ENCODE measurements at regions not wholly inside any gene's neighbourhood (a gene's known extent, or its start where the extent isn't known, plus 50 kb on each side); places are given as distances from the start of the nearest gene placed in this dataset.

DNA sequence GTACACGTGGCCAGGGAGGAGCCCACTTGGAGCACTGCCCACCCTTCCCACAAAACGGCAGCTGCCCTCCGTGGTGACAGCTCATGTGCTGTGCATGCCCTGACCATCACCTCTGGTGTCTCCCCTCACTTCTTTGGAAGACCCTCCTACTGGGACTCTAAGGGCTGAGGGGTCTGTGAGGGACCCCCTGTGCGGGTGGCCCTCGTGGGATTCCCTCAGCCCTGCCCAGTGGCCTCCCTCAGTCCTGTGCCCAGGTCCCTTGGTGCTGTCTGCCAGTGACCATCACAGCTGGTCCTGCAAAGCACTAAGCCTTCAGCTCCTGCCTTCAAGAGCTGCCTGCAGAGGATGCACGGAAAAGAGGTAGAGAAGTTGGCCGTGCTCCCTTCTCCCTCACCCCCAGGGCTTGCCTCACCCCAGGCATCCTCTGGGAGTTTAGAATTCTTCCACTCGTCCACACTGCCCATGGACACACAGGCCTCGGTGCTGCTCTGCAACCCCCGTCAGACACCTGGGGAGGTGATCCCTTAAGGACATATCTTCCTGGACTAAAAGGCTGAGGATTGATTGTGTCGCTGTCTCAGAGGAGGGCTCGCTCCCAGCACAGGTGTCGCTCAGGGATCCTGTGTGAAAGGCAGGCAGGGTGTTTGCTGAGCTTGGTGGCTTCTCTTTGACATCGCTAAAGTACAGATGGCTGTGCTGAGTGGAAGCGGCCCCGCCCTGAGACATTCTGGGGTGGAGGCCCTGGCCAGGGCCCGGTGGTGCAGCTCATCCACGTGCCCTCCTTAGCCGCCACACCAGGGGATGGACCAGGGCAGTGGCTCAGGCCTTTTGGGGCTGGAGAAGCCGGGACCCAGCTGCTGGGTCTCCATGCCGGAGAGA is 119.5 kb upstream of the FRMD1 start:
- Histone ChIP-seq H3K4me1 (no peaks in the 10 kb centered on the region), H3K4me3 (no peak overlapping the region), H3K27ac (no peak overlapping the region), H3K27me3 (ENCODE audit: insufficient read depth in 3 of 3, low read length in 2 of 3) (peaks cover 0 to 9% (median 4%) of the 10 kb centered on the region in 3 donors), H3K9me3 (no peaks in the 10 kb centered on the region), H3K36me3 (ENCODE audit: insufficient read depth in 1 of 2, low read depth in 1 of 2) (no peaks in the 10 kb centered on the region)
- TF ChIP-seq, protein P1, sequence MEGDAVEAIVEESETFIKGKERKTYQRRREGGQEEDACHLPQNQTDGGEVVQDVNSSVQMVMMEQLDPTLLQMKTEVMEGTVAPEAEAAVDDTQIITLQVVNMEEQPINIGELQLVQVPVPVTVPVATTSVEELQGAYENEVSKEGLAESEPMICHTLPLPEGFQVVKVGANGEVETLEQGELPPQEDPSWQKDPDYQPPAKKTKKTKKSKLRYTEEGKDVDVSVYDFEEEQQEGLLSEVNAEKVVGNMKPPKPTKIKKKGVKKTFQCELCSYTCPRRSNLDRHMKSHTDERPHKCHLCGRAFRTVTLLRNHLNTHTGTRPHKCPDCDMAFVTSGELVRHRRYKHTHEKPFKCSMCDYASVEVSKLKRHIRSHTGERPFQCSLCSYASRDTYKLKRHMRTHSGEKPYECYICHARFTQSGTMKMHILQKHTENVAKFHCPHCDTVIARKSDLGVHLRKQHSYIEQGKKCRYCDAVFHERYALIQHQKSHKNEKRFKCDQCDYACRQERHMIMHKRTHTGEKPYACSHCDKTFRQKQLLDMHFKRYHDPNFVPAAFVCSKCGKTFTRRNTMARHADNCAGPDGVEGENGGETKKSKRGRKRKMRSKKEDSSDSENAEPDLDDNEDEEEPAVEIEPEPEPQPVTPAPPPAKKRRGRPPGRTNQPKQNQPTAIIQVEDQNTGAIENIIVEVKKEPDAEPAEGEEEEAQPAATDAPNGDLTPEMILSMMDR (IDR thresholded peaks at IDR 0.05): no peak
- intact Hi-C loops (cut with DNase I): no loop called here
- no peak for DNase-seq
- ATAC-seq: no peak
- WGBS, 3 donors: 75 to 81% (median 76%) methylated on average over 21 of the region's 21 CpGs

DNA sequence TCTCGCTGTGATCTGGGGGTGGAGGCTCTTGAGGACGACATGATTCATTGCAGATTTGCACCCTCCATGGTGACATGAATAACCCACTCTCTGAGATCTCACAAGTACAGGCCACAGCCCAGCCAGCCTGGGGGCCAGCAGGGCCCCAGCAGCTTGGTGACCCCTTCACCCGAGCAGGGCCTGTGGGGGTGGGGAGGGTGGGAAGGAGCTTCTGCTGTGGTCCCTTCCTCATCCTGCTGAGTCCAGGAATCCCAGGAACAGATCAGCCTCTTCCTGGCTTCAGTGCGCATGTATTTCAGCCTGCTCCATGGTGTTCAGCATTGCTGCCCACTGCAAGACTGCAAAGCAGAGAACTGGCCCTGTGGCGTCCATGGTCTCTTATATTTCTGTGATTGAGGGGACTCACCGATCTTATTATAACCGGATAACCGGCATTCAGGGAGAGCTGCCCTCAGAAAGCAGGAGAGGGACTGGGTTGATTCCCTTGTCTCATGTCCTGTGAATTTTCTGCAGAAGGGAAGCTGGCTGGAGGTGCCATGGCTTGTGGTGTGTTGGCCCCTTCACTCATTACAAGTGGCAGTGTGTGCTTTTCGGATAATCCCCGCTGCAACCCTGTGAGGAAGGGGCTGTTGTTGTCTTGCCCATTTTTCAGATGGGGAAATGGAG is 118.8 kb upstream of the FRMD1 start:
- H3K27me3 ChIP-seq (ENCODE audit: insufficient read depth in 3 of 3, low read length in 2 of 3): peaks cover 0 to 11% (median 7%) of the 10 kb centered on the region in 3 donors
- ATAC-seq (no peak), DNase-seq (no peak)
- H3K4me3 ChIP-seq: no peak overlapping the region
- no peak overlapping the region for H3K27ac ChIP-seq
- WGBS, 3 donors: 79 to 93% (median 92%) methylated on average over 10 of the region's 10 CpGs
- no peaks in the 10 kb centered on the region for H3K4me1 ChIP-seq
- intact Hi-C loops (cut with DNase I): no loop called here
- no peaks in the 10 kb centered on the region for H3K36me3 ChIP-seq (ENCODE audit: insufficient read depth in 1 of 2, low read depth in 1 of 2)
- H3K9me3 ChIP-seq: no peaks in the 10 kb centered on the region
- TF ChIP-seq, protein P1 (IDR thresholded peaks at IDR 0.05): no peak

DNA sequence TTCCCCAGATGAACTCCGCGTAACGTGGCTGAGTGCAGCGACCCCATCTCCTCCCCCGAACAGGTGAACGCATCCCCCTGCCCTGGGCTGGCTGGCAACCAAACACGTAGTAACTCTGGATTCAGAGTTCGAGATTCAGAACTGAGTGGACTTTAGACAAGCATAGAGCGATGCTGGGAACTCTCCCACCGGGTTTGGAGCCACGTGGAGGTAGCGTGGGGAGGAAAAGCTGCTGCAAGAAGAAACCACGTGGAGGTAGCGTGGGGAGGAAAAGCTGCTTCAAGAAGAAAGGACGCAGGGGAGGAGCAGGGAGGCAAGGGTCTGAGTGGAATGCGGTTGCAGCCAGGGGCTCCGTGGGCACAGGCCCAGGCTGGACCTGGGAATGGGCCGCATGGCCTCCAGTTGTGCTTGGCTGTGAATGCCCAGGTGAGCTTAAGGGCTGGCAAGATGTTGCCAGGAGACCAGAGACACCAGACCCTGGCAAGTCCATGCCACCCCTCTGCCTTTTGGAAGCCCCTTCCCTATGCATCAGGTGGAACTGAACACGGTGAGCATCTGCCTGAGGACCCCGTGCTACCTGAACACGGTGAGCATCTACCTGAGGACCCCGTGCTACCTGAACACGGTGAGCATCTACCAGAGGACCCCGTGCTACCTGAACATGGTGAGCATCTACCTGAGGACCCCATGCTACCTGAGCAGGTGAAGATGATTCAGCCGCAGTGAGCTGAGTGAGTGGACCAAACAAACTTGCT is 118.0 kb upstream of the FRMD1 start:
- intact Hi-C loops (cut with DNase I): no loop called here
- no peak overlapping the region for H3K27ac ChIP-seq
- ATAC-seq: no peak
- no peaks in the 10 kb centered on the region for H3K4me1 ChIP-seq
- H3K9me3 ChIP-seq: no peaks in the 10 kb centered on the region
- TF ChIP-seq, protein P1 (IDR thresholded peaks at IDR 0.05): no peak
- WGBS, 3 donors: 86 to 87% (median 87%) methylated on average over 25 of the region's 25 CpGs
- no peak for DNase-seq
- H3K4me3 ChIP-seq: no peak overlapping the region
- H3K36me3 ChIP-seq (ENCODE audit: insufficient read depth in 1 of 2, low read depth in 1 of 2): no peaks in the 10 kb centered on the region
- H3K27me3 ChIP-seq (ENCODE audit: insufficient read depth in 3 of 3, low read length in 2 of 3): peaks cover 0 to 19% (median 7%) of the 10 kb centered on the region in 3 donors

DNA sequence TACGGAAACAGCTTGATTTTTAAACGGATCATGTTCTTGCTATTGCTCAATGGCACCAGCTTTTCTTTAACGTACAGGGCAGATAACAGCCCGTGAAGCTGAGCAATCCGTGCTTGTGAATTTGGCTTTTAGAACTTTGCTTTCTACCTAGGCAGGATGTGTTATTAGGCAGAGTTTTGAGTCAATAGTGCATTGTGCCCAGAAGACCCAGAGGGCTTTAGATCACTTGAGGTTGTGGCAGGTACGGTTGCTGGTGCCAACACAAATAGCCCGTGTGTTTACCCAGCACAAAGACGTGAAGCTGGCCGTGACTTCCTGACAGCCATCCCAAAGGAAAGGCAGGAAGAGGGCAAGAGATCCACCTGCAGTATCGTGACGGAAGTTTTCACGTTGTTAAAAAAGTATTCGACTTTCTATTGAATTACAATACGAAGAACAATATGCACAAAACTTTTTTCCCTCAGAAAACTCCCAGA is 117.4 kb upstream of the FRMD1 start:
- DNase-seq: no peak
- 52 to 59% (median 58%) methylated on average over 14 of the region's 14 CpGs for WGBS, 3 donors
- Histone ChIP-seq H3K9me3 (no peaks in the 10 kb centered on the region), H3K4me3 (no peak overlapping the region), H3K4me1 (no peaks in the 10 kb centered on the region), H3K27ac (no peak overlapping the region), H3K36me3 (ENCODE audit: insufficient read depth in 1 of 2, low read depth in 1 of 2) (no peaks in the 10 kb centered on the region), H3K27me3 (ENCODE audit: insufficient read depth in 3 of 3, low read length in 2 of 3) (peaks cover 0 to 19% (median 7%) of the 10 kb centered on the region in 3 donors)
- intact Hi-C loops (cut with DNase I): no loop called here
- no peak for ATAC-seq
- TF ChIP-seq, protein P1 (IDR thresholded peaks at IDR 0.05): no peak
